ENCODE measurements at regions not wholly inside any gene's neighbourhood (a gene's known extent, or its start where the extent isn't known, plus 50 kb on each side); places are given as distances from the start of the nearest gene placed in this dataset.

GRCh38 chr13:38160131-38160530 is 189.5 kb upstream of the UFM1 start:
- Histone ChIP-seq H3K27ac (ENCODE audit: insufficient read depth, low read length) (no peak overlapping the region), H3K23ac (ENCODE audit: low read depth, low read length) (no peak overlapping the region), H3K9me3 (ENCODE audit: control insufficient read depth, insufficient read depth, low read length) (no peaks in the 10 kb centered on the region), H3K4me2 (ENCODE audit: low read depth, low read length) (no peak overlapping the region), H3K18ac (ENCODE audit: low read depth, low read length) (no peak overlapping the region), H2BK5ac (ENCODE audit: low read depth, low read length, poor library complexity, severe bottlenecking) (no peak overlapping the region), H3K4me1 (ENCODE audit: control insufficient read depth, insufficient read depth, low read length) (no peaks in the 10 kb centered on the region), H2BK120ac (ENCODE audit: low read depth, low read length) (no peak overlapping the region), H3K9ac (ENCODE audit: low read depth, low read length) (no peak overlapping the region), H2BK15ac (ENCODE audit: low read depth, low read length) (no peak overlapping the region), H4K91ac (ENCODE audit: insufficient read depth, low read depth, low read length) (no peak overlapping the region), H4K8ac (ENCODE audit: low read depth in 2 of 2, low read length in 2 of 2) (no peak overlapping the region), H2AK5ac (ENCODE audit: low read depth, low read length) (no peak overlapping the region), H2BK20ac (ENCODE audit: low read depth, low read length) (no peak overlapping the region), H4K5ac (ENCODE audit: low read depth, low read length) (no peak overlapping the region), H3K56ac (ENCODE audit: extremely low read depth, insufficient read depth, low read length) (no peak overlapping the region), H3K4me3 (ENCODE audit: insufficient read depth, low read depth, low read length) (no peak overlapping the region), H3K36me3 (ENCODE audit: control insufficient read depth, insufficient read depth, low read length) (no peaks in the 10 kb centered on the region), H3K14ac (replicated peaks; ENCODE audit: low read depth, low read length) (no peak overlapping the region), H3K4ac (ENCODE audit: low read depth, low read length) (no peak overlapping the region), H3K9me1 (ENCODE audit: insufficient read depth, low read length) (no peaks in the 10 kb centered on the region), H2AK9ac (replicated peaks; ENCODE audit: low read depth, low read length, poor library complexity) (no peak overlapping the region), H4K20me1 (ENCODE audit: insufficient read depth, low read length) (no peaks in the 10 kb centered on the region), H3K79me1 (ENCODE audit: low read depth in 1 of 2, low read length in 2 of 2) (no peaks in the 10 kb centered on the region), H2AFZ (replicated peaks; ENCODE audit: low read length, poor library complexity) (no peak overlapping the region), H3K27me3 (ENCODE audit: control insufficient read depth, insufficient read depth, low read length) (no peaks in the 10 kb centered on the region)
- dilution Hi-C loops (cut with HindIII; ENCODE audit: low sequenced_read_pairs, unreplicated experiment): no loop called here
- POLR2A ChIA-PET (ENCODE audit: unreplicated experiment): no interaction called here
- CTCF ChIA-PET: interaction anchor here (0.5 to 0.7 kb wide), 3 partner anchors 13 to 445 kb away, joined by 3 to 5 read pairs (median 4); no protein-coding TSS in a partner anchor
- ATAC-seq (ENCODE audit: low read depth): no peak
- BruUV-seq (replicated peaks): no TSS peak
- 17% methylated on average over 2 of the region's 3 CpGs; no CpG with 5 or more reads in 1 of the 2 experiments for WGBS, 2 experiments (ENCODE audit: extremely low coverage in 2 of 2, insufficient read length in 1 of 2)
- intact Hi-C loops (cut with micrococcal nuclease): no loop called here
- in situ Hi-C loops (cut with MboI; ENCODE audit: low sequenced_read_pairs): no loop called here
- no peak for TF ChIP-seq MAZ (IDR thresholded peaks at IDR 0.05; ENCODE audit: borderline replicate concordance, low read depth, low read length)
- TF ChIP-seq RCOR1 (IDR thresholded peaks at IDR 0.05; ENCODE audit: insufficient replicate concordance, low read length): no peak
- TF ChIP-seq USF2 (IDR thresholded peaks at IDR 0.05; ENCODE audit: low read depth, low read length): no peak
- no peak for TF ChIP-seq CEBPB (IDR thresholded peaks at IDR 0.05; ENCODE audit: low read depth, low read length)
- no peak for TF ChIP-seq CHD1 (IDR thresholded peaks at IDR 0.05; ENCODE audit: low read depth, low read length)
- no peak for TF ChIP-seq BHLHE40 (IDR thresholded peaks at IDR 0.05; ENCODE audit: low read depth, low read length)
- TF ChIP-seq MXI1 (IDR thresholded peaks at IDR 0.05; ENCODE audit: borderline replicate concordance, low read depth, low read length): no peak
- DNase-seq: no peak
